ENCODE measurements at regions not wholly inside any gene's neighbourhood (a gene's known extent, or its start where the extent isn't known, plus 50 kb on each side); places are given as distances from the start of the nearest gene placed in this dataset.

- Histone ChIP-seq H4K20me1 (ENCODE audit: insufficient read depth, low read length) (no peaks in the 10 kb centered on the region), H3K9me2 (ENCODE audit: insufficient read depth, low read length) (no peaks in the 10 kb centered on the region), H3K36me3 (ENCODE audit: insufficient read depth, low read length) (no peaks in the 10 kb centered on the region), H3K9me3 (ENCODE audit: low read length) (no peaks in the 10 kb centered on the region), H3K79me2 (ENCODE audit: insufficient read depth, low read depth, low read length) (no peaks in the 10 kb centered on the region), H3K4me3 (ENCODE audit: low read depth, low read length, poor library complexity, severe bottlenecking) (no peak overlapping the region), H2AFZ (ENCODE audit: low read length) (no peak overlapping the region), H3K4me1 (ENCODE audit: insufficient read depth, low read length, poor library complexity, severe bottlenecking) (no peaks in the 10 kb centered on the region), H3K27ac (ENCODE audit: low read depth, low read length, poor library complexity, severe bottlenecking) (no peak overlapping the region), H3K4me2 (ENCODE audit: low read length) (no peak overlapping the region)
- DNase-seq (ENCODE audit: low spot score) = no peak
- no TSS peak for BruUV-seq (replicated peaks)
- intact Hi-C loops (cut with micrococcal nuclease; ENCODE audit: unreplicated experiment) = loop anchor here (10.0 kb wide), 1 partner anchor 315 kb away; the partner anchor contains the start of genes ARFIP1 and TIGD4
- TF ChIP-seq EZH2phosphoT487 (IDR thresholded peaks at IDR 0.05; ENCODE audit: borderline replicate concordance, low read depth, low read length) = no peak
- TF ChIP-seq, protein P1, sequence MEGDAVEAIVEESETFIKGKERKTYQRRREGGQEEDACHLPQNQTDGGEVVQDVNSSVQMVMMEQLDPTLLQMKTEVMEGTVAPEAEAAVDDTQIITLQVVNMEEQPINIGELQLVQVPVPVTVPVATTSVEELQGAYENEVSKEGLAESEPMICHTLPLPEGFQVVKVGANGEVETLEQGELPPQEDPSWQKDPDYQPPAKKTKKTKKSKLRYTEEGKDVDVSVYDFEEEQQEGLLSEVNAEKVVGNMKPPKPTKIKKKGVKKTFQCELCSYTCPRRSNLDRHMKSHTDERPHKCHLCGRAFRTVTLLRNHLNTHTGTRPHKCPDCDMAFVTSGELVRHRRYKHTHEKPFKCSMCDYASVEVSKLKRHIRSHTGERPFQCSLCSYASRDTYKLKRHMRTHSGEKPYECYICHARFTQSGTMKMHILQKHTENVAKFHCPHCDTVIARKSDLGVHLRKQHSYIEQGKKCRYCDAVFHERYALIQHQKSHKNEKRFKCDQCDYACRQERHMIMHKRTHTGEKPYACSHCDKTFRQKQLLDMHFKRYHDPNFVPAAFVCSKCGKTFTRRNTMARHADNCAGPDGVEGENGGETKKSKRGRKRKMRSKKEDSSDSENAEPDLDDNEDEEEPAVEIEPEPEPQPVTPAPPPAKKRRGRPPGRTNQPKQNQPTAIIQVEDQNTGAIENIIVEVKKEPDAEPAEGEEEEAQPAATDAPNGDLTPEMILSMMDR (conservative IDR thresholded peaks at IDR 0.05; ENCODE audit: low read length) = no peak
- ChIA-PET CTCF (ENCODE audit: unreplicated experiment) (no interaction called here), POLR2A (interaction anchor here (1.0 to 1.6 kb wide), 2 partner anchors 8 to 38 kb away, joined by 3 to 9 read pairs; no protein-coding TSS in a partner anchor)
These were observed 114.5 kb upstream of the TRIM2 start for GRCh38 chr4:153089742-153090141.

DNA sequence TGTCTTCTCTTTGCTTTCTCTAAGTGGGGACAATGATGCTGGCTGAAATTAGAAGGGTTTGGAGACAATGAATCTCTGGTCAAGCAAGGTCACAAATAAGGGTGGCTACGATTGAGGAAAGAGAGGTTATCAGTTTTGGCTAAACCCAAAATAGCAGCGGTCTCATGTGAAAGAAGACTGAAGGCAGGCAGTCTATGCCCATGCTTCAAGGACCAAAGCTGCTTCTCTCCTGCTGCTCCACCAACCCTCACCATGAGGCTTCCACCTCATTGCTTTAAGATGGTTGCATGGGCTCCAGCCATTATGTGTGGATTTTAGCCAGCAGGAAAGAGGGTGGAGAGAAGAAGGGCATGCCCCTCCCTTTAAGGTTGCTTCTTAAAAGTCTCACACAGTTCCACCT, 114.1 kb upstream of the TRIM2 start:
- BruUV-seq (replicated peaks) = no TSS peak
- no peak overlapping the region for H3K4me2 ChIP-seq (ENCODE audit: low read length)
- no peak overlapping the region for H3K4me3 ChIP-seq (ENCODE audit: low read depth, low read length, poor library complexity, severe bottlenecking)
- intact Hi-C loops (cut with micrococcal nuclease; ENCODE audit: unreplicated experiment) = no loop called here
- H3K9me3 ChIP-seq (ENCODE audit: low read length) = no peaks in the 10 kb centered on the region
- H3K27ac ChIP-seq (ENCODE audit: low read depth, low read length, poor library complexity, severe bottlenecking) = no peak overlapping the region
- POLR2A ChIA-PET = interaction anchor here (0.5 kb wide), 1 partner anchor 564 kb away, joined by 3 read pairs; no protein-coding TSS in a partner anchor
- H3K36me3 ChIP-seq (ENCODE audit: insufficient read depth, low read length) = no peaks in the 10 kb centered on the region
- H3K9me2 ChIP-seq (ENCODE audit: insufficient read depth, low read length) = no peaks in the 10 kb centered on the region
- no peak overlapping the region for H2AFZ ChIP-seq (ENCODE audit: low read length)
- TF ChIP-seq EZH2phosphoT487 (IDR thresholded peaks at IDR 0.05; ENCODE audit: borderline replicate concordance, low read depth, low read length) = no peak
- TF ChIP-seq, protein P1 (conservative IDR thresholded peaks at IDR 0.05; ENCODE audit: low read length) = no peak
- CTCF ChIA-PET (ENCODE audit: unreplicated experiment) = no interaction called here
- DNase-seq (ENCODE audit: low spot score) = no peak
- H3K79me2 ChIP-seq (ENCODE audit: insufficient read depth, low read depth, low read length) = no peaks in the 10 kb centered on the region
- no peaks in the 10 kb centered on the region for H3K4me1 ChIP-seq (ENCODE audit: insufficient read depth, low read length, poor library complexity, severe bottlenecking)
- no peaks in the 10 kb centered on the region for H4K20me1 ChIP-seq (ENCODE audit: insufficient read depth, low read length)

- Histone ChIP-seq H3K4me3 (ENCODE audit: low read depth, low read length, poor library complexity, severe bottlenecking) (no peak overlapping the region), H4K20me1 (ENCODE audit: insufficient read depth, low read length) (no peaks in the 10 kb centered on the region), H3K4me1 (ENCODE audit: insufficient read depth, low read length, poor library complexity, severe bottlenecking) (no peaks in the 10 kb centered on the region), H3K79me2 (ENCODE audit: insufficient read depth, low read depth, low read length) (no peaks in the 10 kb centered on the region), H2AFZ (ENCODE audit: low read length) (no peak overlapping the region), H3K9me2 (ENCODE audit: insufficient read depth, low read length) (no peaks in the 10 kb centered on the region), H3K36me3 (ENCODE audit: insufficient read depth, low read length) (no peaks in the 10 kb centered on the region), H3K4me2 (ENCODE audit: low read length) (no peak overlapping the region), H3K27ac (ENCODE audit: low read depth, low read length, poor library complexity, severe bottlenecking) (no peak overlapping the region), H3K9me3 (ENCODE audit: low read length) (no peaks in the 10 kb centered on the region)
- ChIA-PET CTCF (ENCODE audit: unreplicated experiment) (no interaction called here), POLR2A (interaction anchor here (0.5 kb wide), 1 partner anchor 565 kb away, joined by 3 read pairs; no protein-coding TSS in a partner anchor)
- intact Hi-C loops (cut with micrococcal nuclease; ENCODE audit: unreplicated experiment) = no loop called here
- DNase-seq (ENCODE audit: low spot score) = no peak
- BruUV-seq (replicated peaks) = no TSS peak
- TF ChIP-seq EZH2phosphoT487 (IDR thresholded peaks at IDR 0.05; ENCODE audit: borderline replicate concordance, low read depth, low read length) = no peak
- TF ChIP-seq, protein P1 (conservative IDR thresholded peaks at IDR 0.05; ENCODE audit: low read length) = no peak
These were observed 113.4 kb upstream of the TRIM2 start for GRCh38 chr4:153090670-153091385.

Data from OCI-LY7 (cell line).